HG03280 (cell line): ENCODE measurements at regions not wholly inside any gene's neighbourhood (a gene's known extent, or its start where the extent isn't known, plus 50 kb on each side); places are given as distances from the start of the nearest gene placed in this dataset.

Experiments used
- ATAC-seq: cut with Tn5 transposase; IDR thresholded peaks from one replicate; pipeline ENCODE4 v1.9.1; 2021; ENCODE audit warnings: mild to moderate bottlenecking, moderate library complexity; ENCODE audit not compliant: unreplicated experiment

GRCh38 chr20:10724449-10725173 is 50.8 kb upstream of the JAG1 start:
- no peak for ATAC-seq

GRCh38 chr20:10728873-10729670 is 55.3 kb upstream of the JAG1 start:
- ATAC-seq = no peak

GRCh38 chr20:10729785-10730184 is 56.0 kb upstream of the JAG1 start:
- ATAC-seq = no peak

- no peak for ATAC-seq
These were observed 56.9 kb upstream of the JAG1 start for GRCh38 chr20:10730629-10731183.

- no peak for ATAC-seq
These were observed 57.6 kb upstream of the JAG1 start for GRCh38 chr20:10731190-10731965.

DNA sequence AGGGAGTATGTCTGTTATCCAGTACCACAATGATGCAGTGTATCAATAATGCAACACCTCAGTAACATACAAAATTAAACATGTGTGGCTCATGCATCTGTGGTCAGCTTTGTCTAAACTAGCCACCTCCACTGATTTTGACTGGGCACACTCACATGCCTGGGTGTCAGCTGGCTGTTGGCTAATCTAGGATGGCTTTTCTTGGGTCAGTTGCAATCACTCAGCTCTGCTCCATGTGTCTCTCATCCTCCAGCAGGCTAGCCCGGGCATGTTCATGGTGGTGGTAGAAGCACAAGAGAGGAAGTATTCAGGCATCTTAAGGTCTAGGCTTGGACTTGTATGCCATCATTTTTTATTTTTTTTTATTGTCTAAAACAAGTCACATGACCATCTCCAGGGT is 59.3 kb upstream of the JAG1 start:
- no peak for ATAC-seq

DNA sequence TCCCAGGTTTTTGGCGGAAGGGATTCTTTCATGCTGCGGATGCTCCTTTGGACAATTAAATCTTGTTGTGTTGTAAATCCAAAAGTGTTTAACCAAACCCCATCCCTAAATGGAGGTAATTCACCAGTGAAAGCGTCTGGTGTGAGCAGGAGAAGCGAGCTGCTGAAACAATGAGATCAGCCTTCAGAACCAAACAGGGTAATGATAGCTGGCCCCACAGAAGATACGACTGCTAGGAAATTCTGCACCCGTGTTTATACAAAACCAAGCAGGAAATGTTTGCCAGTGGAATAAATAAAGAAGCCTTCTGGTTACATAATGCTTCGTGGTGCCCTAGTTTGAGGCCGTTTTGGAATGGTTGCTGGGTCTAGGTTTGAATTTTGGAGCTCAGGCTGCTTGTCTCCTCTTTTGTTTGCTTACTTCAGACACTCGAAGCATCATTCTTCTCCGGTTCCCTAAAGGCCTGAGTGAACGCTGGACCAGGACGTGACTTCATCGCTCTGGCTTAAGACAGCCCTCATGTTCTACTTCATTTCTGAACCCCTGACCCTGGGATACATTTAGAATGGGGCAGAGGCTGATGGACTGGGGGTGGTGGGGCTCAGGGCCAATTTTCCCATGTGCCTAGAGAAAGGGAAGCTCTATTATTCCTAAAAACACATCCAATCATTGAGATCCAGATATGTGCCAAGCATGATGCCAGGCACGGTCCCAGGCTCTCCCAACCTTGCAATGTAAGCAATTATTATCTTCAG is 61.6 kb upstream of the JAG1 start:
- no peak for ATAC-seq

DNA sequence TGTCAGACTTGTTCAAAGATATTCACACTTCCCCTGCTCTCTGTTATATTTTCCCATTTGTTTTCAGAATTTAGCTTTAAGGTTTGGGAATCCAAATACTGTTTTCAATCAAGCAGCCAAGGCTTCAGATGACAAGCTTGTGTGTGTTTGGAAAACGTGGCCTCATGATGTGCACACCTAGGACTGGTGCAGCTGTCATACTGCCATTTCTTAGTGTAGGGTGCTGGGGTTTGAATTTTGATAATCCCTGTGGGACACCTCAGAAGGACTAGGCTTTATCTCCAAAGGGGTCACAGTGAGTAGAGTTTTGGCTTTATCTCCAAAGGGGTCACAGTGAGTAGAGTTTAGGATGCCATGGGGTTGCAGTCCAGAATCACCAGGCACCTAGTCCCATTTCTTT is 65.3 kb upstream of the JAG1 start:
- no peak for ATAC-seq

DNA sequence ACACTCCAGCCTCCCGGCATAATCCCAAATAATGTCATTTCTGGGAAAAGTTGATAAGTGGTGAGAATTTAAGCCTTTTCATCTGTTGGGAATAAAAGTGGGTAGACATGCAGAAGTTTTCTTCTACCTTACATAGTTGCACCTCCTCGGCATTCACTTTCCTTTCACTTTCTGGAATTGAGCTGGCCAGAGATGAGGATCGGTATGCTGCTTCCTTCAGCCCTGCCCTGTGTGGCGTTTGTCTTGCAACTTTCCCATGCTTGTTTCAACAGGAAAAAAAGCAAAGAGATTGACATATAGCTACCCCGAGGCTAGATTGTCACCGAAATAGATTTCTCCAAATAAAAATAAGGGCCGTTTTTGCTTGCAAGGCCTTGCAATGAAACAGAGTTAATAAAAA is 65.8 kb upstream of the JAG1 start:
- ATAC-seq = no peak

- no peak for ATAC-seq
These were observed 67.3 kb upstream of the JAG1 start for GRCh38 chr20:10741060-10741459.

DNA sequence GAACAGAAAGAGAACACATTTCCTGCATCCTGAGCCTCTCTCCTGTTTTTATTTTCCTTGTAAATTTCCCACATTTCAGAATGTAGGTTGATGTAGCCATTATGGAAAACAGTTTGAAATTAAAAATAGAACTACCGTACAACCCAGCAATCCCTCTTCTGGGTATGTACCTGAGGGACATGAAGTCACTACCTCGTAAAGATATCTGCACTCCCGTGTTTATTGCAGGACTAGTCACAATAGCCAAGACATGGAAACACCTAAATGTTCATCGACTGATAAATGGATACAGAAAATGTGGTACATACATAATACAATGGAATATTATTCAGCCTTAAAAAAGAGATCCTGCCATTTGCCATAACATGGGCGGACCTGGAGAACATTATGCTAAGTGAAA is 72.0 kb upstream of the JAG1 start:
- ATAC-seq = no peak

- no peak for ATAC-seq
These were observed 73.2 kb upstream of the JAG1 start for GRCh38 chr20:10747019-10747418.

- ATAC-seq = no peak
These were observed 75.3 kb upstream of the JAG1 start for GRCh38 chr20:10749084-10749483.

GRCh38 chr20:10752206-10752605 is 78.4 kb upstream of the JAG1 start:
- ATAC-seq = no peak

- ATAC-seq = no peak
These were observed 81.0 kb upstream of the JAG1 start for GRCh38 chr20:10754824-10755223.

GRCh38 chr20:10758446-10758845 is 84.6 kb upstream of the JAG1 start:
- no peak for ATAC-seq

GRCh38 chr20:10761232-10761631 is 87.4 kb upstream of the JAG1 start:
- ATAC-seq = no peak

DNA sequence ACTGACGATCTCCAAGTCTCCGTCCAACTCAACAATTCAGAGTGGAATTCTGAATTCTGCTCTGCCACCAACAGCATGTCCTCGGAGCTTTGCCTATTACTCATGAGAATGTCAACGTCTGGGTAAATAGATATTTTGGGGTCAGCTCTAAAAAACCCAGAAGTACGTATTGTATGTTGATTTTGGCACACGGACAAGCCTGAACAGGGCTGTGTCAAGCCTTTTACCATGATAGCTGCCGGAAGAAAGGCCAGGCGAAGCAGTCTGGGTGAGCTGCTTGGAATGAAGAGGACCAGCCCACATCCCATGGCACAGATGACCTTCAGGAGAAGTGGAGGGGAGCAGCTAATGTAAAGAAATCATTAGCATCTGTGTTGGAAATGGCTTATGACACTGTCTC is 88.0 kb upstream of the JAG1 start:
- no peak for ATAC-seq

DNA sequence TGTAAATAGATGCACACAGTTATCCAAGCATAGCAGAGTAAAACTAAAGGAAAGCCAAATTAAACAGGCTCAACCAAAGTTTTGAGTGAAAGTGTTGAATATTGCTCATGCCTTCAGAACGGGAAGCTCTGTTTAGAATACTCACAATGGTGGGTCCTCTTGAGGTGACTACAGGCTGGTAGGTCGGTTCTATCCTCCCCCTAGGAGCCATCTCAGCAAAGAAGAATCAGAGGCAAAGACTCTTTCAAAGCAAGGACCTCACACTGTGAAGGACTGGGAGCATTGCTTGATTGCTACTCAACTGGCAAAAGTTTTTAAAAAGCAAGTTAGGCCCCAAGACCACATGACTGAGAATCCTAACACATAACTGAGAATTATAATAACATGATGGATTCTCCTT is 88.4 kb upstream of the JAG1 start:
- no peak for ATAC-seq

DNA sequence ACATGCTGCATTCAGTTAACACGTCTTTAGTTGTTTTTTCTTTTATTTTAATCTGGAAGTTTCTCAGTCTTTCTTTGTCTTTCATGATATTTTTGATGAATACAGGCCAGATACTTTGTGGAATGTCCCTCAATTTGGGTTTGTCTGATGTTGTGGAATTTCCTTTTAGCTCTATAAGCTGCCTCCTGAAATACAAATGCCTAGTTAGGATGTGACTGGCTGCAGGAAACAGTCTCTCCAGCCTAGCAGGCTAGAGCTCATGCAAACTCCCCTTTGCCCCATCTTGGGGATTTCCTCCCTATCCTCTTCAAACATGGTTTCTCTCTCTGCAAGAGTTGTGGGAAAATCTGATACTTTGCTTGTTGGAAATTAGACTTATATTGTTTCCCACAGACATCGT is 89.3 kb upstream of the JAG1 start:
- ATAC-seq = no peak

DNA sequence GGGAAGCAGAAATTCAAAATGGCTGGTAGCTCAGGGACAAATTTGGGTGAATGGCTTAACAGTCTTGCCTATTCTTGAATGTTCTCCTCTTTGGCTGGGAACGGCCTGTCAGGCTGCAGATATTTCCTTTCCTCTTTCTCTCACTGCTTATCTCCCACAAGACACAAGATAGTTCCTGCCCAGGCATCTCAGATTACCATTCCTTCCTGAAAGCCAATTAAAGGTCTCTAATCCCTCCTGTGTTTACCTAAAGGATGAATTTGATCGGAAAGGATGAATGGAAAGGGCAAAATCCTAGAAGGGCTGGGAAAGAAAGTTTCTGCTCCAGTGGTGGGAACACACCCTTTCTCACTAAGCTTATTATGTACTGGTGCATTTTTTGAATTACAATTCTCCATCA is 95.9 kb upstream of the JAG1 start:
- no peak for ATAC-seq
